ENCODE measurements at regions not wholly inside any gene's neighbourhood (a gene's known extent, or its start where the extent isn't known, plus 50 kb on each side); places are given as distances from the start of the nearest gene placed in this dataset.

DNA sequence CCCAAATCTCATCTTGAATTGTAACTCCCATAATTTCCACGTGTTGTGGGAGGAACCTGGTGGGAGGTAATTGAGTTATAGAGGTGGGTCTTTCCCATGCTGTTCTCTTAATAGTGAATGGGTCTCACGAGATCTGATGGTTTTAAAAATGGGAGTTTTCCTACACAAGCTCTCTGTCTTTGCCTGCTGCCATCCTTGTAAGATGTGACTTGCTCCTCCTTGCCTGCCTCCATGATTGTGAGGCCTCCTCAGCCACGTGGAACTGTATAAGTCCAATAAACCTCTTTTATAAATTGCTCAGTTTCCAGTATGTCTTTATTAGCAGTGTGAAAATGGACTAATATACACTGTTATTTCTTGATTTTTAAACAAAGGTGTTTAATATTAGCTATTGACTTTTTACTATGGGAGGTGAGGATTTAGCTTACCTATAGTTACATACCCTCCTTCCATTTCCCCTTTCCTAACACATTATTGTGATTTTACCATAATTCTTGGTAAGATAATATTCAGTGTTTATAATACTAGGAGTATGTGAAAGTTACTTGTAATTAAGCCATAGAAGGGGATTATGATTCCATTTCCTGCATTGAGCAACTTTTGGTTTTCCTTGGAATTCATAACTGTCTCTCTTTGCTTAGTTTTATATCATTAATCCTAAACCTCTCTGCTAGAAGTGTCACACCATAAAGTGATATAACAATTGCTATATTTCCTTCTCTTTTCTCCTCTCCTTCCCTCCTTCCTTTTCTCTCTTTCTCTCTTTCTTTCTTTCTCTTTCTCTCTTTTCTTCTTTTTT lies 151.0 kb upstream of the KRAS start:
- ATAC-seq: no peak
- no peak for TF ChIP-seq CREB1 (CRISPR knock-in tag; IDR thresholded peaks at IDR 0.05; ENCODE audit: low read depth)
- no peak for TF ChIP-seq ZNF114 (CRISPR knock-in tag; IDR thresholded peaks at IDR 0.05)
- TF ChIP-seq, protein P1, sequence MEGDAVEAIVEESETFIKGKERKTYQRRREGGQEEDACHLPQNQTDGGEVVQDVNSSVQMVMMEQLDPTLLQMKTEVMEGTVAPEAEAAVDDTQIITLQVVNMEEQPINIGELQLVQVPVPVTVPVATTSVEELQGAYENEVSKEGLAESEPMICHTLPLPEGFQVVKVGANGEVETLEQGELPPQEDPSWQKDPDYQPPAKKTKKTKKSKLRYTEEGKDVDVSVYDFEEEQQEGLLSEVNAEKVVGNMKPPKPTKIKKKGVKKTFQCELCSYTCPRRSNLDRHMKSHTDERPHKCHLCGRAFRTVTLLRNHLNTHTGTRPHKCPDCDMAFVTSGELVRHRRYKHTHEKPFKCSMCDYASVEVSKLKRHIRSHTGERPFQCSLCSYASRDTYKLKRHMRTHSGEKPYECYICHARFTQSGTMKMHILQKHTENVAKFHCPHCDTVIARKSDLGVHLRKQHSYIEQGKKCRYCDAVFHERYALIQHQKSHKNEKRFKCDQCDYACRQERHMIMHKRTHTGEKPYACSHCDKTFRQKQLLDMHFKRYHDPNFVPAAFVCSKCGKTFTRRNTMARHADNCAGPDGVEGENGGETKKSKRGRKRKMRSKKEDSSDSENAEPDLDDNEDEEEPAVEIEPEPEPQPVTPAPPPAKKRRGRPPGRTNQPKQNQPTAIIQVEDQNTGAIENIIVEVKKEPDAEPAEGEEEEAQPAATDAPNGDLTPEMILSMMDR (conservative IDR thresholded peaks at IDR 0.05; ENCODE audit: low read depth in 2 of 2): no peak
- Histone ChIP-seq H3F3A (replicated peaks; ENCODE audit: low read depth) (no peaks in the 10 kb centered on the region), H3K36me3 (ENCODE audit: insufficient read depth) (no peaks in the 10 kb centered on the region), H3K4me3 (no peak overlapping the region), H4K20me1 (replicated peaks; ENCODE audit: insufficient read depth) (no peaks in the 10 kb centered on the region), H3K27ac (ENCODE audit: low read depth) (no peak overlapping the region), H3K4me1 (ENCODE audit: insufficient read depth) (no peaks in the 10 kb centered on the region), H3K27me3 (ENCODE audit: insufficient read depth) (no peaks in the 10 kb centered on the region), H3K4me2 (no peak overlapping the region), H3K79me2 (replicated peaks; ENCODE audit: insufficient read depth) (no peaks in the 10 kb centered on the region), H2AFZ (no peak overlapping the region), H3K9me2 (ENCODE audit: insufficient read depth) (no peaks in the 10 kb centered on the region)
- Mint-ChIP-seq H3K36me3 (ENCODE audit: low read depth) (peaks cover 6% of the 10 kb centered on the region; the same call in 2 of the 3 replicates), H3K4me3 (no peak overlapping the region), H3K27me3 (ENCODE audit: insufficient read depth, low read depth, poor library complexity) (no peaks in the 10 kb centered on the region), H3K27ac (no peak overlapping the region), H3K4me1 (no peaks in the 10 kb centered on the region), H3K9me3 (peaks cover 15% of the 10 kb centered on the region)
- no peak for DNase-seq (ENCODE audit: low spot score)

GRCh38 chr12:25397001-25397400 lies 146.3 kb upstream of the KRAS start:
- Histone ChIP-seq H2AFZ (peak overlapping the region; percentile 87; the same call in 1 of the 2 replicates), H3K9me2 (ENCODE audit: insufficient read depth) (no peaks in the 10 kb centered on the region), H3K79me2 (replicated peaks; ENCODE audit: insufficient read depth) (no peaks in the 10 kb centered on the region), H3K4me2 (no peak overlapping the region), H3K36me3 (ENCODE audit: insufficient read depth) (no peaks in the 10 kb centered on the region), H3K4me3 (no peak overlapping the region), H3K27me3 (ENCODE audit: insufficient read depth) (no peaks in the 10 kb centered on the region), H3K4me1 (ENCODE audit: insufficient read depth) (no peaks in the 10 kb centered on the region), H4K20me1 (replicated peaks; ENCODE audit: insufficient read depth) (no peaks in the 10 kb centered on the region), H3F3A (replicated peaks; ENCODE audit: low read depth) (no peaks in the 10 kb centered on the region), H3K27ac (ENCODE audit: low read depth) (no peak overlapping the region)
- Mint-ChIP-seq H3K27me3 (ENCODE audit: insufficient read depth, low read depth, poor library complexity) (no peaks in the 10 kb centered on the region), H3K4me1 (no peaks in the 10 kb centered on the region), H3K27ac (no peak overlapping the region), H3K36me3 (ENCODE audit: low read depth) (peaks cover 6% of the 10 kb centered on the region; the same call in 1 of the 3 replicates), H3K9me3 (peaks cover 15% of the 10 kb centered on the region), H3K4me3 (no peak overlapping the region)
- ATAC-seq (no peak), DNase-seq (ENCODE audit: low spot score) (no peak)
- TF ChIP-seq, protein P2, sequence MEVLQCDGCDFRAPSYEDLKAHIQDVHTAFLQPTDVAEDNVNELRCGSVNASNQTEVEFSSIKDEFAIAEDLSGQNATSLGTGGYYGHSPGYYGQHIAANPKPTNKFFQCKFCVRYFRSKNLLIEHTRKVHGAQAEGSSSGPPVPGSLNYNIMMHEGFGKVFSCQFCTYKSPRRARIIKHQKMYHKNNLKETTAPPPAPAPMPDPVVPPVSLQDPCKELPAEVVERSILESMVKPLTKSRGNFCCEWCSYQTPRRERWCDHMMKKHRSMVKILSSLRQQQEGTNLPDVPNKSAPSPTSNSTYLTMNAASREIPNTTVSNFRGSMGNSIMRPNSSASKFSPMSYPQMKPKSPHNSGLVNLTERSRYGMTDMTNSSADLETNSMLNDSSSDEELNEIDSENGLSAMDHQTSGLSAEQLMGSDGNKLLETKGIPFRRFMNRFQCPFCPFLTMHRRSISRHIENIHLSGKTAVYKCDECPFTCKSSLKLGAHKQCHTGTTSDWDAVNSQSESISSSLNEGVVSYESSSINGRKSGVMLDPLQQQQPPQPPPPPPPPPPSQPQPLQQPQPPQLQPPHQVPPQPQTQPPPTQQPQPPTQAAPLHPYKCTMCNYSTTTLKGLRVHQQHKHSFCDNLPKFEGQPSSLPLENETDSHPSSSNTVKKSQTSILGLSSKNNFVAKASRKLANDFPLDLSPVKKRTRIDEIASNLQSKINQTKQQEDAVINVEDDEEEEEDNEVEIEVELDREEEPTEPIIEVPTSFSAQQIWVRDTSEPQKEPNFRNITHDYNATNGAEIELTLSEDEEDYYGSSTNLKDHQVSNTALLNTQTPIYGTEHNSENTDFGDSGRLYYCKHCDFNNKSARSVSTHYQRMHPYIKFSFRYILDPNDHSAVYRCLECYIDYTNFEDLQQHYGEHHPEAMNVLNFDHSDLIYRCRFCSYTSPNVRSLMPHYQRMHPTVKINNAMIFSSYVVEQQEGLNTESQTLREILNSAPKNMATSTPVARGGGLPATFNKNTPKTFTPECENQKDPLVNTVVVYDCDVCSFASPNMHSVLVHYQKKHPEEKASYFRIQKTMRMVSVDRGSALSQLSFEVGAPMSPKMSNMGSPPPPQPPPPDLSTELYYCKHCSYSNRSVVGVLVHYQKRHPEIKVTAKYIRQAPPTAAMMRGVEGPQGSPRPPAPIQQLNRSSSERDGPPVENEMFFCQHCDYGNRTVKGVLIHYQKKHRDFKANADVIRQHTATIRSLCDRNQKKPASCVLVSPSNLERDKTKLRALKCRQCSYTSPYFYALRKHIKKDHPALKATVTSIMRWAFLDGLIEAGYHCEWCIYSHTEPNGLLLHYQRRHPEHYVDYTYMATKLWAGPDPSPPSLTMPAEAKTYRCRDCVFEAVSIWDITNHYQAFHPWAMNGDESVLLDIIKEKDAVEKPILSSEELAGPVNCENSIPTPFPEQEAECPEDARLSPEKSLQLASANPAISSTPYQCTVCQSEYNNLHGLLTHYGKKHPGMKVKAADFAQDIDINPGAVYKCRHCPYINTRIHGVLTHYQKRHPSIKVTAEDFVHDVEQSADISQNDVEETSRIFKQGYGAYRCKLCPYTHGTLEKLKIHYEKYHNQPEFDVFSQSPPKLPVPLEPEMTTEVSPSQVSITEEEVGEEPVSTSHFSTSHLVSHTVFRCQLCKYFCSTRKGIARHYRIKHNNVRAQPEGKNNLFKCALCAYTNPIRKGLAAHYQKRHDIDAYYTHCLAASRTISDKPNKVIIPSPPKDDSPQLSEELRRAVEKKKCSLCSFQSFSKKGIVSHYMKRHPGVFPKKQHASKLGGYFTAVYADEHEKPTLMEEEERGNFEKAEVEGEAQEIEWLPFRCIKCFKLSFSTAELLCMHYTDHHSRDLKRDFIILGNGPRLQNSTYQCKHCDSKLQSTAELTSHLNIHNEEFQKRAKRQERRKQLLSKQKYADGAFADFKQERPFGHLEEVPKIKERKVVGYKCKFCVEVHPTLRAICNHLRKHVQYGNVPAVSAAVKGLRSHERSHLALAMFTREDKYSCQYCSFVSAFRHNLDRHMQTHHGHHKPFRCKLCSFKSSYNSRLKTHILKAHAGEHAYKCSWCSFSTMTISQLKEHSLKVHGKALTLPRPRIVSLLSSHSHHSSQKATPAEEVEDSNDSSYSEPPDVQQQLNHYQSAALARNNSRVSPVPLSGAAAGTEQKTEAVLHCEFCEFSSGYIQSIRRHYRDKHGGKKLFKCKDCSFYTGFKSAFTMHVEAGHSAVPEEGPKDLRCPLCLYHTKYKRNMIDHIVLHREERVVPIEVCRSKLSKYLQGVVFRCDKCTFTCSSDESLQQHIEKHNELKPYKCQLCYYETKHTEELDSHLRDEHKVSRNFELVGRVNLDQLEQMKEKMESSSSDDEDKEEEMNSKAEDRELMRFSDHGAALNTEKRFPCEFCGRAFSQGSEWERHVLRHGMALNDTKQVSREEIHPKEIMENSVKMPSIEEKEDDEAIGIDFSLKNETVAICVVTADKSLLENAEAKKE (CRISPR knock-in tag; IDR thresholded peaks at IDR 0.05): no peak
- TF ChIP-seq ZNF331 (CRISPR knock-in tag; IDR thresholded peaks at IDR 0.05; ENCODE audit: low read depth) (no peak), POLR2AphosphoS5 (IDR thresholded peaks at IDR 0.05; ENCODE audit: low read depth) (no peak), CREB1 (CRISPR knock-in tag; IDR thresholded peaks at IDR 0.05; ENCODE audit: low read depth) (no peak), EZH2phosphoT487 (IDR thresholded peaks at IDR 0.05; ENCODE audit: unreplicated experiment) (no peak), NANOG (IDR thresholded peaks at IDR 0.05; ENCODE audit: borderline replicate concordance) (no peak), ZNF114 (CRISPR knock-in tag; IDR thresholded peaks at IDR 0.05) (no peak), STAT1 (IDR thresholded peaks at IDR 0.05; ENCODE audit: unreplicated experiment) (no peak), JUNB (IDR thresholded peaks at IDR 0.05; ENCODE audit: unreplicated experiment) (no peak)
- TF ChIP-seq, protein P1 (conservative IDR thresholded peaks at IDR 0.05; ENCODE audit: low read depth in 2 of 2): no peak

Measured in GM23338 (cell line).